NCI-H82 (cell line): ENCODE measurements at regions not wholly inside any gene's neighbourhood (a gene's known extent, or its start where the extent isn't known, plus 50 kb on each side); places are given as distances from the start of the nearest gene placed in this dataset.
A peak's percentile ranks its signal among the peaks of the same experiment; 100 is the strongest.
"Not testable (repeated sequence)": the region's sequence is repeated elsewhere in the genome, so short reads cannot be mapped to it uniquely, and the experiment has no call there.

Experiments
- DNase-seq: peaks from one replicate; lab custom pipeline; 2025; lab: John Stamatoyannopoulos, UW

GRCh38 chr2:39996653-39997080 lies 217.6 kb upstream of the THUMPD2 start:
- no peak for DNase-seq

- DNase-seq = no peak
These were observed 216.1 kb upstream of the THUMPD2 start for GRCh38 chr2:39995005-39995737.

- no peak for DNase-seq
These were observed 215.1 kb upstream of the THUMPD2 start for GRCh38 chr2:39994151-39994550.

- DNase-seq = no peak
These were observed 212.2 kb upstream of the THUMPD2 start for GRCh38 chr2:39991298-39991697.

DNA sequence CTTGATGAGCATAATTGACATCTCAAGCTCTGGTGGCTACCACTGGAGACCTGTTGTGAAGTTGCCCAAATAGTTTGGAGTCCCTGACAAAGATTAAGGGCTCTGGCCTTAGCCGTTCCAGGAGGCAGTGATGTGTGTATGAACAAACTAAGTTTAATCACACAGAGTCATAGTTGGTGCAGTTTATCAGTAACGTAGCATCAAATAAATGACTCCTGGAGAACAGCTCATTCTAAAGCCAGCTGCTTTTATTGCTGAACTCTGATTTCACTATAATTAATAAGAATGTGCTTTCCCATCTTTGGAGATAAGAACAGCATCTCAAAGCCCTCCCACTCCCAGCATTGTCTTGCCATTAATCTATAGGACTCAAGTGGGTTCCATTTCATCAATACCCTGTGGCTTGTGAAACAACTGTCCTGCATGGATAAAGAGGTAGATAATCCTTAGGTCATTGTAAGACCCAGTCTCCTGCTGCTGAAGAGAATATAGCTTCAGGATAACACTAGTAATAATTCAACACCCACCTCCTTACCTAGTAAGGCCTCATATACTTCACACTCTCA lies 211.4 kb upstream of the THUMPD2 start:
- no peak for DNase-seq

GRCh38 chr2:39989888-39990287 lies 210.8 kb upstream of the THUMPD2 start:
- DNase-seq = peak; percentile 90

GRCh38 chr2:39981883-39982311 lies 202.8 kb upstream of the THUMPD2 start:
- DNase-seq = peak; percentile 74

DNA sequence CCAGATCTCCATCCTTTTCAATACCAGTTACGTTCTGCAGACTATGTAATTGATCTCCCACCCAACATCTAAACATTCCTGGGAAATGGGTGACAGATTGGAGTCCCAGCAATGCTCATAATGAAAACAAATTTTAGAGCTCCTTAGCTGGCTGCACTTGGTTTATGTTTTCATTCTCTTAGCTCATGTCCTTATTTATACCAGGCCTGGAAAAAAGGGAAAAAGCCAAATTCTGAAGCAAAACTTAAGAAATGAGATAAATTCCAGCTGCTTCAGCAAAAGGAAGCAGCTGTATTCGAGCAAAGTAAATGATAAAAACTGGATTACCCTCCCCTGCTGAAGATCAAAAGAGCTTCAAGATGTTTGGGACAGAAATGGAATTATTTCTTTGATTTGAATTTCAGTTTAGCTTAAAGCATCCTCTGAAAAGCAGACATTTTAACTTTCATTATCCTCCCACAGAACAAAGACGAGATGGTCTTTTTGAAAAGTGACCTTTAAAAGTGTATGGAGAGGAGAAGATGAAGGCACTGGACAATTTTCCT lies 196.5 kb upstream of the THUMPD2 start:
- DNase-seq = no peak

DNA sequence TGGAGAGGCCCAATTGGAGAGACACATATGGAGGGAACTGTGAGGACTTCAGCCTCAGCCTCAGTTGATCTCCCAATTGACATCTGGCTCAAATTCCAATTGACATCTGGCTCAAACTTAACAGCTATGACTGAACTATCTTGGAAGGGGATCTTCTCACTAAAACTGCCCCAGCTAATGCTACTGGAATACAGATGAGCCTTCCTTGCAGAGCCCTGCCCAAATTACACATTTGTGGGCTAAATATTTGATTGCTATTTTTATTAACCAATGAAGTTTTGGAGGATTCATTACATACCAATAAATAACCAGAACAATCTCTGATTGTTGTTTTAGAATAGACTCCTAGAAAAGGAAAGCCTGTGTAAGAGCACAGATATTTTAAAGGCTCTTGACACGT lies 189.0 kb upstream of the THUMPD2 start:
- DNase-seq = no peak

DNA sequence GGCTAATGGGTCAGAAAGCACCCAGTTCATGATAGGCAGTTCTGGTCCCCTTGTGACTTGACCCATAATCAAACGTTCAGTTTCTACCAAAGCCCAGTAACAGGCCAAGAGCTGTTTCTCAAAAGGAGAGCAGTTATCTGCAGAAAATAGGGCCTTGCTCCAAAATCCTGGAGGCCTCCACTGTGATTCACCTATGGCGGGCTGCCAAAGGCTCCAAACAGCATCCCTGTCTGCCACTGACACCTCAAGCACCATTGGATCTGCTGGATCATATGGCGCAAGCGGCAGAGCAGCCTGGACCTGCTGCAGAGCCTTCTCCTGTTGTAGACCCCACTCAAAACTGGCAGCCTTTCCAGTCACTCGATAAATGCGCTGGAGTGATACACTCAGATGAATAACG lies 181.6 kb upstream of the THUMPD2 start:
- DNase-seq = not testable (repeated sequence)

DNA sequence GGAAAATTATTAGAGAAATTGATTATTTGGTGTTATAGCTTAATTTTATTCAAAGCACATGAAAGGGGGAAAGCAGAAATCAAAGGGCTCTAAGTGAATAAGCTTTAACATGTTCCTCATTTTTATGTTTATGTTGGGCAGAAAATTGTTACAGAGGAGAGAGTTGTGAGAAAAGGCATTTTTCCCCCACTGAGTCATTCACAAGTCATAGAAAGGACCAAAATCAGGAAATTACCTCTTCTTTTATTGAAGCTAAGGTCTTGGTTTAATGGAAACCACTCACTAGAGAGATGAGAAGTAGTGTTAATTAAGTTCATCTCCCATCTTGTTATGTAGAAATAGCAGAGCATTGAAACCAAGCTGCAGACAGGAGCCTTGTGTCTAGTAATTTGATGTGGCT lies 175.3 kb upstream of the THUMPD2 start:
- DNase-seq = no peak

DNA sequence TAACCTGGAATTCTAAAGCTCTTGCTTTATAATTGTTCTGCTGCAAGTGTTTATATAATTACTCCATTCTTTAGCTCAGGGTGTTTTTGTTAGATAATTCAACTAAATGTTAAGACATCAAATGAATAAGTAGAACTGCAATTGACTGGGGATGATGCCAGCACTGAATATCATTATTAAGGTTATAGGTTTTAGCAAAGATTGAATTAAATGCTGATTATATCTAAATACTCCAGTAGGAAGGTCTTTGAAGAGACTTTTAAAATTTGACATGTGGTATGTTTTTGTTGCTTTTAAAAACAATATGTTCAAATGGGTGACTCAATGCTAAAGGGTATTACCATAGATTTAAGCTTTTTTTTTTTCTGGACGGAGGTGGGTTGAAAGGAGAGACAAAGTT lies 170.1 kb upstream of the THUMPD2 start:
- no peak for DNase-seq

- no peak for DNase-seq
These were observed 169.1 kb upstream of the THUMPD2 start for GRCh38 chr2:39948016-39948719.

GRCh38 chr2:39947294-39948015 lies 168.4 kb upstream of the THUMPD2 start:
- DNase-seq = no peak

DNA sequence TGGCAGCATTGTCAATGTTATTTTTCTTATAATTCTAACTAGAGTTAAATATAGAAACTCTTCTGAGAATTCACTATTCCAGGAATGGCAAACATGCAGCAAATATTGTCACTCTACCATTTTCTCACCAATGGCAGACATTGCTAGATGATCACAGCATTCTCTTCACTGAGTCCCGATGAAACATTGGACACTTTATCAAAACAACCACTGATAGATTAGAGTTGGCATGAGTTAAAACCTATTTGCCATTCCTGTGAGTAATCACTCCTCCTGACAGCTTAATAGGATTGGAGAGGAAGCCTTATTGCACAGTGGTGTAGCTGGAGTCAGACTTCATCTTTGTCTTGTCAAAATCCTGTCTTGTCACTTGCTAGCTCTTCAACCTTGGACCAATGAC lies 163.9 kb upstream of the THUMPD2 start:
- DNase-seq = peak; percentile 94

- no peak for DNase-seq
These were observed 159.2 kb upstream of the THUMPD2 start for GRCh38 chr2:39938035-39938835.

- no peak for DNase-seq
These were observed 158.6 kb upstream of the THUMPD2 start for GRCh38 chr2:39937621-39938020.

GRCh38 chr2:39934851-39935250 lies 155.8 kb upstream of the THUMPD2 start:
- DNase-seq = no peak

GRCh38 chr2:39933196-39933595 lies 154.1 kb upstream of the THUMPD2 start:
- no peak for DNase-seq

DNA sequence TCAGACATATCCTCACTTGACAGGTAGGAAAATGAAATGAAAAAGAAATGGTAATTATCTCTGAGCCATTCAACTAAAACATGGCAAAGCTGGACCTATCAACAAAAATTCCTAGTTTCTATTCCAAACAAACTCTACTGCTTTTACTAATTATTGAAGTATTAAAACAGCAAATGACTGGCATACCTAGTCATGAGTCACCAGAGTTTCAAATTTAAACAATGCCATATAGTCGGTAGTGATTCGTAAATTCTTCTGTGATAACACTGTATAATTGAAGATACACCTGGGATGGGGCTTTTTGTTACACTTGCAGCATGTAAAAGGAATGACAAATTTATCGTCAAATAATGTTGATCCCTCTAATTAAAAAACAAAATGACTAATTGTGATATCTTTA lies 153.1 kb upstream of the THUMPD2 start:
- no peak for DNase-seq

DNA sequence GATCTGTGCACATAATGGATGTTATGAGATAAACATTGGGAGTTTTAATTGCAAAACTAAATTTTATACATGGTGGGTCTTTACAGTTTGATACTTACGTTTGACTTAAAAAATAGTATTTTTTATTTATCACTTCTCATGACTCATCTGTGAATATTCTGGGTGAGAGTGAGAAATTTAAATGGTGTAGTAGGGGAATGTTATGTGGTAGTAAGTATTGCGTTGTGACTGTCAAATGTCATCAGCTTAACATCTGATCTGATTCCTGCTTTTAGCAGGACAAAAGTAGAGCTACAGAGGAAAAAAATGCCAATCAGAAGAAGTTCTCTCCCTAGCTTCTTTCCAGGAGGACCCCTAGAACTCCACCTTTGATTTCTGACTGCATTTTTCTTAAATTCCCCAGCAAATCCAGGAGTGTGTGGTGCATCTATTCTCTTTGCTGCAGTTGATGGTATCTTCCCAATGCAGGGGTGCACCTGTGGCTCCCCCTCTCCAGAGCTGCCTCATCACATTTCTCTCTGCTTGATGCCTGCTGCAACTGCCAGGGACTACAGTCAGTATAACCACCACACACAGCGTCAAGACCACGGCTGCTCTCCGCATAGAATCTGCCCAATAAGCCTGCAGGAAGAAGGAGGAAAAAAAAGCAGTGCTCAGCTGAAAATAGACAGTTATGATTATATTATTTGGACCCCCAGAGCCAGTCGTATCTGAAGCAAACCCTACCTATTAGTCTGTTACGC lies 151.3 kb upstream of the THUMPD2 start:
- DNase-seq = no peak
